ENCODE measurements at regions not wholly inside any gene's neighbourhood (a gene's known extent, or its start where the extent isn't known, plus 50 kb on each side); places are given as distances from the start of the nearest gene placed in this dataset.

DNA sequence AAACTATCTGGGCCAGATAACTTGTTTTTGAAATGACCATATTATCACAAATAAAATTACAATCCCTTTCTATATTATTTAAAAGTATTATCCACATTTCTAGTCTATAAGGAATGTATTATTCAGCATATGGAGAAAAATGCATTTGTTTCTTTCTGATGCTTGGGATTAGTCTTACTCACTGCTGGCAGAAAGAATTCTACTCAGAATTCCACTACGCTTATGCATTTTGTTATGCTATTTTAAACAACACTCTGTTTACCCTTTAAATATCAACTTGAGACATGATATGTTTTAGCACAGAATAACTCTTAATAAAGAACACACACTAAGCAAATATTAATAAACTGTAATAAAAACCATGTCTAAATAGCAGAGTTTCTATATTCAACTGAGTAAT, 77.6 kb upstream of the ANO3 start:
- H3K27ac ChIP-seq (replicated peaks): no peak overlapping the region
- no peak overlapping the region for H3K4me3 ChIP-seq (replicated peaks; ENCODE audit: insufficient read depth, low read length)
- no peak for TF ChIP-seq SPI1 (IDR thresholded peaks at IDR 0.05; ENCODE audit: borderline replicate concordance, low read depth)
- TF ChIP-seq, protein P1, sequence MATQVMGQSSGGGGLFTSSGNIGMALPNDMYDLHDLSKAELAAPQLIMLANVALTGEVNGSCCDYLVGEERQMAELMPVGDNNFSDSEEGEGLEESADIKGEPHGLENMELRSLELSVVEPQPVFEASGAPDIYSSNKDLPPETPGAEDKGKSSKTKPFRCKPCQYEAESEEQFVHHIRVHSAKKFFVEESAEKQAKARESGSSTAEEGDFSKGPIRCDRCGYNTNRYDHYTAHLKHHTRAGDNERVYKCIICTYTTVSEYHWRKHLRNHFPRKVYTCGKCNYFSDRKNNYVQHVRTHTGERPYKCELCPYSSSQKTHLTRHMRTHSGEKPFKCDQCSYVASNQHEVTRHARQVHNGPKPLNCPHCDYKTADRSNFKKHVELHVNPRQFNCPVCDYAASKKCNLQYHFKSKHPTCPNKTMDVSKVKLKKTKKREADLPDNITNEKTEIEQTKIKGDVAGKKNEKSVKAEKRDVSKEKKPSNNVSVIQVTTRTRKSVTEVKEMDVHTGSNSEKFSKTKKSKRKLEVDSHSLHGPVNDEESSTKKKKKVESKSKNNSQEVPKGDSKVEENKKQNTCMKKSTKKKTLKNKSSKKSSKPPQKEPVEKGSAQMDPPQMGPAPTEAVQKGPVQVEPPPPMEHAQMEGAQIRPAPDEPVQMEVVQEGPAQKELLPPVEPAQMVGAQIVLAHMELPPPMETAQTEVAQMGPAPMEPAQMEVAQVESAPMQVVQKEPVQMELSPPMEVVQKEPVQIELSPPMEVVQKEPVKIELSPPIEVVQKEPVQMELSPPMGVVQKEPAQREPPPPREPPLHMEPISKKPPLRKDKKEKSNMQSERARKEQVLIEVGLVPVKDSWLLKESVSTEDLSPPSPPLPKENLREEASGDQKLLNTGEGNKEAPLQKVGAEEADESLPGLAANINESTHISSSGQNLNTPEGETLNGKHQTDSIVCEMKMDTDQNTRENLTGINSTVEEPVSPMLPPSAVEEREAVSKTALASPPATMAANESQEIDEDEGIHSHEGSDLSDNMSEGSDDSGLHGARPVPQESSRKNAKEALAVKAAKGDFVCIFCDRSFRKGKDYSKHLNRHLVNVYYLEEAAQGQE (IDR thresholded peaks at IDR 0.05; ENCODE audit: insufficient replicate concordance, low read depth): no peak
- no peak for TF ChIP-seq POLR2AphosphoS5 (IDR thresholded peaks at IDR 0.05; ENCODE audit: low read depth)
- no peak for TF ChIP-seq GABPA (IDR thresholded peaks at IDR 0.05; ENCODE audit: low read depth)
- no peak for TF ChIP-seq CTCF (IDR thresholded peaks at IDR 0.05; ENCODE audit: insufficient read depth, low read length)
- no peaks in the 10 kb centered on the region for H3K27me3 ChIP-seq (ENCODE audit: insufficient read depth, poor library complexity, severe bottlenecking)
- no peak for DNase-seq (ENCODE audit: low read depth in 1 of 2, low spot score in 1 of 2)

DNA sequence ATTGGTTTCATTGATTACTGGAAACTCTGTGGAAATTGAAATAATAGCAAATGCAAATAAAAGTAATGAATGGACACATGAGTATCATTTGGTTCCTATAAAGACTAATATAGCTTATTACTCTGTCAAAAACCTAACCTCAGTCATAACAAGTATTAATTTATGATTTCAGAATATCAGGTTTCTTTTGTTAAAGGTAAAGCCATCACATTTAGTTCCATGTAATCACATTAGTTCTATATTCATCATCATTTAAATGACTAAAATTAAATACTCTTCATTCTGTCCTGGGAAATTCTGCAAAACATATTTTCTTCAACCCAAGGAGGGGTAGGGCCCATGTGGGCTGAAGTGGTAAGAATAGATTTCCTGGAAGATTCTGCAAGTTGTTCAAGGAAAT, 68.2 kb upstream of the ANO3 start:
- H3K27ac ChIP-seq (replicated peaks): no peak overlapping the region
- TF ChIP-seq POLR2AphosphoS5 (IDR thresholded peaks at IDR 0.05; ENCODE audit: low read depth) (no peak), CTCF (IDR thresholded peaks at IDR 0.05; ENCODE audit: insufficient read depth, low read length) (no peak), SPI1 (IDR thresholded peaks at IDR 0.05; ENCODE audit: borderline replicate concordance, low read depth) (no peak), GABPA (IDR thresholded peaks at IDR 0.05; ENCODE audit: low read depth) (no peak)
- TF ChIP-seq, protein P1 (IDR thresholded peaks at IDR 0.05; ENCODE audit: insufficient replicate concordance, low read depth): no peak
- H3K27me3 ChIP-seq (ENCODE audit: insufficient read depth, poor library complexity, severe bottlenecking): no peaks in the 10 kb centered on the region
- no peak for DNase-seq (ENCODE audit: low read depth in 1 of 2, low spot score in 1 of 2)
- H3K4me3 ChIP-seq (replicated peaks; ENCODE audit: insufficient read depth, low read length): no peak overlapping the region

- Histone ChIP-seq H3K4me3 (replicated peaks; ENCODE audit: insufficient read depth, low read length) (no peak overlapping the region), H3K27ac (replicated peaks) (no peak overlapping the region), H3K27me3 (ENCODE audit: insufficient read depth, poor library complexity, severe bottlenecking) (no peaks in the 10 kb centered on the region)
- TF ChIP-seq, protein P1 (IDR thresholded peaks at IDR 0.05; ENCODE audit: insufficient replicate concordance, low read depth): no peak
- TF ChIP-seq SPI1 (IDR thresholded peaks at IDR 0.05; ENCODE audit: borderline replicate concordance, low read depth) (no peak), POLR2AphosphoS5 (IDR thresholded peaks at IDR 0.05; ENCODE audit: low read depth) (no peak), CTCF (IDR thresholded peaks at IDR 0.05; ENCODE audit: insufficient read depth, low read length) (no peak), GABPA (IDR thresholded peaks at IDR 0.05; ENCODE audit: low read depth) (no peak)
- no peak for DNase-seq (ENCODE audit: low read depth in 1 of 2, low spot score in 1 of 2)
Measured at GRCh38 chr11:26264266-26264665, 67.7 kb upstream of the ANO3 start.
